CD4-positive, alpha-beta T cell treated with Interleukin-15 for 1 hour (primary cell): ENCODE measurements at regions not wholly inside any gene's neighbourhood (a gene's known extent, or its start where the extent isn't known, plus 50 kb on each side); places are given as distances from the start of the nearest gene placed in this dataset.
"Not testable (repeated sequence)": the region's sequence is repeated elsewhere in the genome, so short reads cannot be mapped to it uniquely, and the experiment has no call there.

Experiments
- DNase-seq: peaks from one replicate; pipeline ENCODE4 v3.0.0-alpha.2; 2020

- DNase-seq, result not testable (repeated sequence)
These were observed 121.1 kb upstream of the MTLN start for GRCh38 chr2:110333114-110334095.

GRCh38 chr2:110331625-110332024, 119.3 kb upstream of the MTLN start:
- not testable (repeated sequence) for DNase-seq

- DNase-seq, result not testable (repeated sequence)
These were observed 117.4 kb upstream of the MTLN start for GRCh38 chr2:110329760-110330159.

GRCh38 chr2:110329158-110329557, 116.8 kb upstream of the MTLN start:
- DNase-seq, result not testable (repeated sequence)

- DNase-seq, result not testable (repeated sequence)
These were observed 116.3 kb upstream of the MTLN start for GRCh38 chr2:110328677-110329076.

GRCh38 chr2:110323832-110324231, 111.5 kb upstream of the MTLN start:
- DNase-seq, result not testable (repeated sequence)

GRCh38 chr2:110322535-110322934, 110.2 kb upstream of the MTLN start:
- DNase-seq, result not testable (repeated sequence)

GRCh38 chr2:110320834-110321563, 108.7 kb upstream of the MTLN start:
- not testable (repeated sequence) for DNase-seq

GRCh38 chr2:110318898-110319297, 106.6 kb upstream of the MTLN start:
- not testable (repeated sequence) for DNase-seq

- DNase-seq, result not testable (repeated sequence)
These were observed 105.0 kb upstream of the MTLN start for GRCh38 chr2:110317377-110317776.

GRCh38 chr2:110316051-110316865, 103.9 kb upstream of the MTLN start:
- not testable (repeated sequence) for DNase-seq

- not testable (repeated sequence) for DNase-seq
These were observed 102.9 kb upstream of the MTLN start for GRCh38 chr2:110315054-110315820.

GRCh38 chr2:110314472-110314871, 102.1 kb upstream of the MTLN start:
- not testable (repeated sequence) for DNase-seq

GRCh38 chr2:110313032-110313431, 100.7 kb upstream of the MTLN start:
- DNase-seq, result not testable (repeated sequence)

- not testable (repeated sequence) for DNase-seq
These were observed 99.5 kb upstream of the MTLN start for GRCh38 chr2:110311713-110312444.

- DNase-seq, result not testable (repeated sequence)
These were observed 98.7 kb upstream of the MTLN start for GRCh38 chr2:110310988-110311475.

GRCh38 chr2:110308728-110309127, 96.4 kb upstream of the MTLN start:
- not testable (repeated sequence) for DNase-seq

- DNase-seq, result not testable (repeated sequence)
These were observed 80.5 kb upstream of the MTLN start for GRCh38 chr2:110292807-110293206.

GRCh38 chr2:110291909-110292579, 79.7 kb upstream of the MTLN start:
- DNase-seq, result not testable (repeated sequence)

GRCh38 chr2:110287817-110288216, 75.5 kb upstream of the MTLN start:
- DNase-seq, result not testable (repeated sequence)
